SHP77 treated with DMSO at 0.1 percent for 48 hours (cell line): ENCODE measurements at regions not wholly inside any gene's neighbourhood (a gene's known extent, or its start where the extent isn't known, plus 50 kb on each side); places are given as distances from the start of the nearest gene placed in this dataset.
"Not testable (repeated sequence)": the region's sequence is repeated elsewhere in the genome, so short reads cannot be mapped to it uniquely, and the experiment has no call there.

Experiments used
- DNase-seq: peaks from one replicate; lab custom pipeline; 2025; lab: John Stamatoyannopoulos, UW

- no peak for DNase-seq
Observed at GRCh38 chr18:59038295-59039039, 101.2 kb upstream of the SEC11C start.

GRCh38 chr18:59039040-59039320 lies 100.7 kb upstream of the SEC11C start:
- DNase-seq = not testable (repeated sequence)

GRCh38 chr18:59039449-59039848 lies 100.2 kb upstream of the SEC11C start:
- no peak for DNase-seq

- no peak for DNase-seq
Observed at GRCh38 chr18:59040770-59041148, 98.9 kb upstream of the SEC11C start.

- no peak for DNase-seq
Observed at GRCh38 chr18:59041296-59041695, 98.4 kb upstream of the SEC11C start.

- DNase-seq = no peak
Observed at GRCh38 chr18:59041819-59042815, 97.6 kb upstream of the SEC11C start.

- DNase-seq = no peak
Observed at GRCh38 chr18:59044855-59045254, 94.8 kb upstream of the SEC11C start.

- no peak for DNase-seq
Observed at GRCh38 chr18:59047321-59048047, 92.2 kb upstream of the SEC11C start.

GRCh38 chr18:59048048-59048363 lies 91.7 kb upstream of the SEC11C start:
- DNase-seq = no peak

GRCh38 chr18:59048378-59048777 lies 91.3 kb upstream of the SEC11C start:
- DNase-seq = no peak

- no peak for DNase-seq
Observed at GRCh38 chr18:59049721-59050660, 89.7 kb upstream of the SEC11C start.

- no peak for DNase-seq
Observed at GRCh38 chr18:59050661-59051057, 89.0 kb upstream of the SEC11C start.

GRCh38 chr18:59051470-59052165 lies 88.1 kb upstream of the SEC11C start:
- DNase-seq = no peak

- no peak for DNase-seq
Observed at GRCh38 chr18:59052965-59053820, 86.5 kb upstream of the SEC11C start.

- no peak for DNase-seq
Observed at GRCh38 chr18:59054496-59055287, 85.0 kb upstream of the SEC11C start.

- no peak for DNase-seq
Observed at GRCh38 chr18:59055345-59056032, 84.2 kb upstream of the SEC11C start.

- peak; percentile 28 for DNase-seq
Observed at GRCh38 chr18:59056706-59057492, 82.8 kb upstream of the SEC11C start.

- DNase-seq = no peak
Observed at GRCh38 chr18:59057493-59057795, 82.2 kb upstream of the SEC11C start.
